Astrocyte of the spinal cord (primary cell): ENCODE measurements at regions not wholly inside any gene's neighbourhood (a gene's known extent, or its start where the extent isn't known, plus 50 kb on each side); places are given as distances from the start of the nearest gene placed in this dataset.

Source experiments
- DNase-seq: peaks from one replicate; pipeline ENCODE4 v3.0.0; 2011; ENCODE audit warnings: low read depth, low spot score
- H3K4me3 ChIP-seq: 2 replicates; pipeline ENCODE4 v1.5.1; 2011; ENCODE audit warnings: low read depth, mild to moderate bottlenecking, low read length, moderate library complexity
- CTCF ChIP-seq: IDR thresholded peaks from 2 replicates; pipeline ENCODE4 v1.5.1; 2012; ENCODE audit warnings: low read depth, mild to moderate bottlenecking, low read length, inconsistent platforms
- in situ Hi-C: cut with HindIII; loops from 2 replicates; pipeline ENCODE4 v1.10.0; 2017; ENCODE audit warnings: low sequenced_read_pairs

- in situ Hi-C loops = no loop called here
- no peak for DNase-seq
- no peak overlapping the region for H3K4me3 ChIP-seq
- TF ChIP-seq CTCF = no peak
Measured at GRCh38 chr10:37703833-37704382, 153.5 kb downstream of the ZNF248 start.

GRCh38 chr10:37703114-37703513, 154.3 kb downstream of the ZNF248 start:
- no peak for TF ChIP-seq CTCF
- in situ Hi-C loops = no loop called here
- DNase-seq = no peak
- no peak overlapping the region for H3K4me3 ChIP-seq

- no peak overlapping the region for H3K4me3 ChIP-seq
- in situ Hi-C loops = no loop called here
- no peak for TF ChIP-seq CTCF
- no peak for DNase-seq
Measured at GRCh38 chr10:37701781-37702493, 155.5 kb downstream of the ZNF248 start.

GRCh38 chr10:37700886-37701780, 156.3 kb downstream of the ZNF248 start:
- no peak for DNase-seq
- TF ChIP-seq CTCF = no peak
- no peak overlapping the region for H3K4me3 ChIP-seq
- in situ Hi-C loops = no loop called here

GRCh38 chr10:37687581-37687980, 169.8 kb downstream of the ZNF248 start:
- TF ChIP-seq CTCF = no peak
- no peak overlapping the region for H3K4me3 ChIP-seq
- no peak for DNase-seq
- in situ Hi-C loops = no loop called here

GRCh38 chr10:37685741-37686683, 171.4 kb downstream of the ZNF248 start:
- no peak for DNase-seq
- no peak for TF ChIP-seq CTCF
- in situ Hi-C loops = no loop called here
- no peak overlapping the region for H3K4me3 ChIP-seq
